K562 (cell line): ENCODE measurements at regions not wholly inside any gene's neighbourhood (a gene's known extent, or its start where the extent isn't known, plus 50 kb on each side); places are given as distances from the start of the nearest gene placed in this dataset.
A peak's percentile ranks its signal among the peaks of the same experiment; 100 is the strongest.

Experiments
- ATAC-seq: fragments of 200-7000 bp; cut with Tn5 transposase; 3 replicates; pipeline ENCODE4 v1.9.1; 2020; ENCODE audit warnings: moderate library complexity
- BruUV-seq: library from RNA; stranded (reverse); fragments of 400-500 nt; replicated peaks from 2 replicates; lab custom pipeline; 2021; lab: Mats Ljungman, UMichigan
- CTCF ChIA-PET: fragments of 300-600 bp; formaldehyde crosslinking; extraction: SDS; loops from one replicate; lab custom pipeline; 2021; ENCODE audit warnings: low intra/inter-chr PET ratio; lab: Yijun Ruan, JAX
- POLR2A ChIA-PET: fragments of 300-600, 350-650 bp; sonication (Branson Sonifier 250); formaldehyde crosslinking; extraction: SDS; loops from one replicate; lab custom pipeline; 2021; ENCODE audit warnings: antibody characterized with exemption, inconsistent platforms; lab: Yijun Ruan, JAX
- DNase-seq, 4 experiments: peaks; one replicate each; pipeline versions ENCODE4 v3.0.0 to v3.0.0-alpha.2; 2011 to 2018; ENCODE audit warnings: low spot score in 3 of 4, mixed read lengths in 3 of 4; ENCODE audit errors: extremely low read depth in 1 of 4
- FAIRE-seq: peaks from 2 replicates; lab custom pipeline; 2011; peaks lifted over from hg19 to GRCh38; lab: Jason Lieb, UNC
- H2AFZ ChIP-seq: 2 replicates; pipeline ENCODE4 v1.6.0; 2011; ENCODE audit warnings: low read depth, low read length, control low read depth, inconsistent platforms
- H3K27ac ChIP-seq: fragments of 200-600 bp; 3 replicates; pipeline ENCODE4 v1.8.0; 2011; ENCODE audit warnings: low read depth, mild to moderate bottlenecking, control low read depth, inconsistent platforms, low read length, moderate library complexity, mixed read lengths; ENCODE audit errors: extremely low read depth
- H3K27me3 ChIP-seq, 2 experiments: fragments of 300-600 bp in 1 of 2; 2 replicates in 1 of 2; 3 replicates in 1 of 2; pipeline versions ENCODE4 v1.6.0 to v1.8.0; 2011; ENCODE audit warnings: inconsistent platforms in 2 of 2, low read length in 2 of 2, mild to moderate bottlenecking in 1 of 2, mixed read lengths in 1 of 2, moderate library complexity in 1 of 2; ENCODE audit not compliant: control insufficient read depth in 2 of 2, insufficient read depth in 2 of 2
- H3K36me3 ChIP-seq: fragments of 300-600 bp; 3 replicates; pipeline ENCODE4 v1.8.0; 2011; ENCODE audit warnings: mild to moderate bottlenecking, low read length, inconsistent platforms; ENCODE audit not compliant: control insufficient read depth, insufficient read depth
- H3K4me1 ChIP-seq, 2 experiments: fragments of 200-600 bp in 1 of 2; replicated peaks in 1 of 2; 2 replicates in 1 of 2; 3 replicates in 1 of 2; pipeline versions ENCODE4 v1.5.1 to v1.8.0; 2011; ENCODE audit warnings: inconsistent platforms in 2 of 2, low read length in 2 of 2, mild to moderate bottlenecking in 1 of 2, mixed read lengths in 1 of 2, moderate library complexity in 1 of 2; ENCODE audit not compliant: control insufficient read depth in 2 of 2, insufficient read depth in 2 of 2
- H3K4me2 ChIP-seq: 2 replicates; pipeline ENCODE4 v1.6.1; 2011; ENCODE audit warnings: low read length, control low read depth, inconsistent platforms, mixed read lengths; ENCODE audit not compliant: insufficient read depth
- H3K4me3 ChIP-seq: fragments of 200-600 bp; sonication (generic), shearing (Covaris generic); 2 replicates; pipeline ENCODE4 v1.5.1; 2016; ENCODE audit warnings: control low read depth, inconsistent platforms
- H3K79me2 ChIP-seq: fragments of 200-600 bp; 3 replicates; pipeline ENCODE4 v1.8.0; 2011; ENCODE audit warnings: low read length, inconsistent platforms; ENCODE audit not compliant: control insufficient read depth, insufficient read depth
- H3K9ac ChIP-seq, 2 experiments: 2 replicates each; pipeline versions ENCODE4 v1.6.0 to v1.6.1; 2011; ENCODE audit warnings: low read depth in 2 of 2, low read length in 2 of 2, control low read depth in 1 of 2, inconsistent platforms in 1 of 2, mild to moderate bottlenecking in 1 of 2, mixed read lengths in 1 of 2; ENCODE audit not compliant: insufficient read depth in 1 of 2
- H3K9me1 ChIP-seq: one replicate; pipeline ENCODE4 v1.6.0; 2011; ENCODE audit warnings: inconsistent platforms, mild to moderate bottlenecking, low read length, moderate library complexity; ENCODE audit not compliant: control insufficient read depth, insufficient read depth
- H3K9me3 ChIP-seq: replicated peaks from 2 replicates; pipeline ENCODE4 v1.5.1; 2011; ENCODE audit warnings: low read depth, low read length, inconsistent platforms; ENCODE audit not compliant: control insufficient read depth, insufficient read depth
- H4K20me1 ChIP-seq: replicated peaks from 2 replicates; pipeline ENCODE4 v1.6.1; 2011; ENCODE audit warnings: low read length, inconsistent platforms, mixed read lengths; ENCODE audit not compliant: control insufficient read depth, insufficient read depth
- CBFA2T3 ChIP-seq: fragments of 450-650 bp; IDR thresholded peaks from 2 replicates; pipeline ENCODE4 v1.6.1; 2017
- EGR1 ChIP-seq: fragments of 450-650 bp; conservative IDR thresholded peaks from 2 replicates; pipeline ENCODE4 v1.6.1; 2017; ENCODE audit warnings: mild to moderate bottlenecking
- MLX ChIP-seq, 2 experiments: fragments of 450-650 bp in 1 of 2; sonication (generic) in 1 of 2; formaldehyde crosslinking; conservative IDR thresholded peaks; 2 replicates each; pipeline versions ENCODE4 v1.4.0 to v1.8.1; 2020 to 2022; ENCODE audit warnings: mild to moderate bottlenecking in 1 of 2, missing genetic modification reagents in 1 of 2
- PML ChIP-seq: IDR thresholded peaks from 2 replicates; pipeline ENCODE4 v1.6.1; 2012; ENCODE audit warnings: low read length, inconsistent platforms
- POLR3A ChIP-seq: IDR thresholded peaks from 2 replicates; pipeline ENCODE4 v1.6.1; 2011; ENCODE audit warnings: borderline replicate concordance, mild to moderate bottlenecking, moderate library complexity; ENCODE audit not compliant: insufficient read length, insufficient read depth; ENCODE audit errors: extremely low read depth
- ZBTB9 ChIP-seq: fragments of 450-650 bp; formaldehyde crosslinking; IDR thresholded peaks from 2 replicates; pipeline ENCODE4 v1.4.0; 2020; ENCODE audit warnings: mild to moderate bottlenecking, moderate library complexity
- ZNF184 ChIP-seq: sonication (generic); formaldehyde crosslinking; IDR thresholded peaks from 2 replicates; pipeline ENCODE4 v1.5.0; 2020; ENCODE audit warnings: missing genetic modification reagents
- ZNF79 ChIP-seq: fragments of 250-450 bp; sonication (Bioruptor Pico); IDR thresholded peaks from 2 replicates; pipeline ENCODE4 v1.4.0; 2020; ENCODE audit warnings: low read depth, mild to moderate bottlenecking, moderate library complexity
- WGBS: fragments of 100-300 bp; shearing (Covaris generic); methylation state at CpG from one replicate; pipeline ENCODE4 v1.1.6; 2016; ENCODE audit warnings: low coverage, mixed read lengths; ENCODE audit not compliant: insufficient coverage; ENCODE audit errors: missing lambda C conversion rate; 5-methylcytosine and 5-hydroxymethylcytosine counted together
- in situ Hi-C: fragments of 300-500 bp; cut with MboI; formaldehyde crosslinking; loops from 4 replicates; pipeline ENCODE4 v1.15.0; 2018; ENCODE audit warnings: inconsistent platforms, mixed read lengths
- intact Hi-C: fragments of 100-400 bp; cut with micrococcal nuclease; formaldehyde crosslinking; loops from 2 replicates; pipeline ENCODE4 v1.14.2; 2022
- TF ChIP-seq, protein P1 (sequence below), 3 experiments: fragments of 200-800 bp in 1 of 3; sonication (Bioruptor generic) in 1 of 3; sonication (generic) in 1 of 3; formaldehyde crosslinking in 1 of 3; IDR thresholded peaks; 2 replicates each; pipeline versions ENCODE4 v1.6.1 to v1.8.0; 2016 to 2022; ENCODE audit warnings: mild to moderate bottlenecking in 2 of 3, missing compliant biosample characterization in 2 of 3, missing genetic modification characterization in 2 of 3, missing genetic modification reagents in 1 of 3

DNA sequence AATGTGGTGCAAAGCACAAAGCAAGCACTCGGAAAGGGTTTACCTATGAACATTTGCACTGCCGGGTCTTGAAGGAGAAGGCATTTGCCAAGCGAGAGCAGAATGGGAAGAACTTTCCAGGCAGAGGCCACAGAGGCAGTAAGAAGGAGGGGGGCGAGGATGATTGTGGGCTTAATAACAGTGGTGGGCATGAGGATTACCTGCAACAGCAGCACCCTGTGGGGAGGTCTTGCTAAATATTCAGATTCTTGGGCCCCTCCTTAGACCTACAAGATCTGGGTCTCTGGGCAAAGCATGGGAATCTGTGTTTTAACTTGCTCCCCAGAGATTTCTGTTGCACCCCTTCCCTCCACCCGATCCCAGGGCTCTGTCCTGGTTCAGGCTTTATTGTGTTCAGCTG, 75.1 kb upstream of the ZBED5 start:
- in situ Hi-C loops = loop anchor here (5.0 kb wide), 1 partner anchor 89 kb away; no protein-coding TSS in a partner anchor

GRCh38 chr11:10931761-10932670, 74.2 kb upstream of the ZBED5 start:
- in situ Hi-C loops (loop anchor here (5.0 kb wide), 1 partner anchor 90 kb away; no protein-coding TSS in a partner anchor), intact Hi-C loops (loop anchor here (2.0 to 5.0 kb wide), 4 partner anchors 73 to 855 kb away; partner anchors contain the start of genes EIF4G2 and ZBED5)
- H3K27ac ChIP-seq = peak overlapping the region; percentile 18; the same call in 1 of the 3 replicates
- ATAC-seq (no peak), DNase-seq (no peak), FAIRE-seq (no peak)
- H3K4me2 ChIP-seq = peak overlapping the region; percentile 45
- no TSS peak for BruUV-seq
- peaks cover 9 to 26% of the 10 kb centered on the region in 2 experiments; a peak in 4 of 5 replicates for H3K4me1 ChIP-seq
- POLR2A ChIA-PET = interaction anchor here (0.8 to 1.0 kb wide), 4 partner anchors 9 to 141 kb away, joined by 3 read pairs; partner anchors contain the start of gene EIF4G2
- no peaks in the 10 kb centered on the region; the same call in 1 of the 2 replicates for H3K9me3 ChIP-seq
- CTCF ChIA-PET = interaction anchor here (0.7 to 3.7 kb wide), 2 partner anchors 90 to 467 kb away, joined by 4 to 46 read pairs; no protein-coding TSS in a partner anchor
- no peaks in the 10 kb centered on the region for H3K79me2 ChIP-seq
- no peaks in the 10 kb centered on the region for H3K27me3 ChIP-seq
- H4K20me1 ChIP-seq = no peaks in the 10 kb centered on the region
- peak overlapping the region; percentile 45 to 84; a peak in 3 of 4 replicates for H3K9ac ChIP-seq
- H3K9me1 ChIP-seq = no peaks in the 10 kb centered on the region
- no peaks in the 10 kb centered on the region for H3K36me3 ChIP-seq
- peak overlapping the region; percentile 89 for H2AFZ ChIP-seq
- WGBS = 72% methylated on average over 8 of the region's 14 CpGs
- H3K4me3 ChIP-seq = peak overlapping the region; percentile 30
- TF ChIP-seq ZBTB9 (CRISPR knock-in tag) = no peak
- no peak for TF ChIP-seq PML
- TF ChIP-seq EGR1 = peak; percentile 58
- TF ChIP-seq ZNF184 (CRISPR knock-in tag) = no peak
- TF ChIP-seq, protein P1, sequence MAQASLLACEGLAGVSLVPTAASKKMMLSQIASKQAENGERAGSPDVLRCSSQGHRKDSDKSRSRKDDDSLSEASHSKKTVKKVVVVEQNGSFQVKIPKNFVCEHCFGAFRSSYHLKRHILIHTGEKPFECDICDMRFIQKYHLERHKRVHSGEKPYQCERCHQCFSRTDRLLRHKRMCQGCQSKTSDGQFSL (CRISPR knock-in tag; IDR thresholded peaks at IDR 0.05) = peak; percentile 55; the same call in 1 of the 2 replicates
- TF ChIP-seq, protein P1 (tag; IDR thresholded peaks at IDR 0.05) = no peak
- TF ChIP-seq POLR3A = no peak
- no peak for TF ChIP-seq MLX (CRISPR knock-in tag; conservative IDR thresholded peaks at IDR 0.05)

More for the DNA sequence above, 75.1 kb upstream of the ZBED5 start:
- Histone ChIP-seq H3K4me2 (no peak overlapping the region), H4K20me1 (no peaks in the 10 kb centered on the region), H3K9me1 (no peaks in the 10 kb centered on the region), H3K27me3 (no peaks in the 10 kb centered on the region), H3K9me3 (no peaks in the 10 kb centered on the region; the same call in 1 of the 2 replicates), H2AFZ (peak overlapping the region; percentile 99), H3K4me3 (no peak overlapping the region), H3K9ac (no peak overlapping the region), H3K27ac (no peak overlapping the region), H3K79me2 (no peaks in the 10 kb centered on the region), H3K4me1 (peaks cover 9 to 26% of the 10 kb centered on the region in 2 experiments; a peak in 4 of 5 replicates), H3K36me3 (no peaks in the 10 kb centered on the region)
- no peak for ATAC-seq
- FAIRE-seq = no peak
- POLR2A ChIA-PET = no interaction called here
- TF ChIP-seq CBFA2T3 (peak; percentile 21; the same call in 1 of the 2 replicates), ZNF79 (CRISPR knock-in tag) (no peak)
- intact Hi-C loops = loop anchor here (1.0 to 5.0 kb wide), 5 partner anchors 74 to 854 kb away; partner anchors contain the start of genes EIF4G2 and ZBED5
- CTCF ChIA-PET = interaction anchor here (0.7 to 3.7 kb wide), 5 partner anchors 77 to 466 kb away, joined by 4 to 46 read pairs (median 4); no protein-coding TSS in a partner anchor
- 75% methylated on average over 5 of the region's 5 CpGs for WGBS
- no TSS peak for BruUV-seq
- no peak for DNase-seq
